SK-N-SH treated with all-trans-retinoic acid at 6 μM for 48 hours (cell line): ENCODE measurements at regions not wholly inside any gene's neighbourhood (a gene's known extent, or its start where the extent isn't known, plus 50 kb on each side); places are given as distances from the start of the nearest gene placed in this dataset.

ENCODE experiments used
- ATAC-seq: fragments of 200-7000 bp; cut with Tn5 transposase; 3 replicates; pipeline ENCODE4 v1.9.1; 2020; ENCODE audit warnings: mild to moderate bottlenecking, moderate library complexity
- ARNTL ChIP-seq: fragments of 450-650 bp; formaldehyde crosslinking; IDR thresholded peaks from 2 replicates; pipeline ENCODE4 v1.5.0; 2020; ENCODE audit warnings: low read depth, mild to moderate bottlenecking, moderate library complexity, borderline replicate concordance
- BACH2 ChIP-seq: fragments of 250-450 bp; sonication (Bioruptor Pico); IDR thresholded peaks from 2 replicates; pipeline ENCODE4 v1.9.0; 2021; ENCODE audit warnings: mild to moderate bottlenecking, borderline replicate concordance
- CREB5 ChIP-seq: fragments of 250-450 bp; sonication (Bioruptor Pico); IDR thresholded peaks from 2 replicates; pipeline ENCODE4 v1.5.1; 2020; ENCODE audit warnings: low read depth, mild to moderate bottlenecking, moderate library complexity
- CSDC2 ChIP-seq: fragments of 250-450 bp; sonication (Bioruptor Pico); IDR thresholded peaks from 2 replicates; pipeline ENCODE4 v1.5.0; 2020; ENCODE audit warnings: mild to moderate bottlenecking, moderate library complexity
- CSRNP3 ChIP-seq: fragments of 250-450 bp; sonication (Bioruptor Pico); IDR thresholded peaks from 2 replicates; pipeline ENCODE4 v1.5.1; 2021; ENCODE audit warnings: mild to moderate bottlenecking, moderate library complexity
- ESRRG ChIP-seq: fragments of 250-450 bp; sonication (Bioruptor Pico); IDR thresholded peaks from 2 replicates; pipeline ENCODE4 v1.6.1; 2021; ENCODE audit warnings: mild to moderate bottlenecking
- GLIS3 ChIP-seq: fragments of 250-450 bp; sonication (Bioruptor Pico); IDR thresholded peaks from 2 replicates; pipeline ENCODE4 v1.5.0; 2020; ENCODE audit warnings: mild to moderate bottlenecking, moderate library complexity
- ISL1 ChIP-seq: fragments of 250-450 bp; sonication (Bioruptor Pico); IDR thresholded peaks from 2 replicates; pipeline ENCODE4 v2.1.2; 2022; ENCODE audit warnings: mild to moderate bottlenecking, moderate library complexity
- OSR1 ChIP-seq: fragments of 250-450 bp; sonication (Bioruptor Pico); IDR thresholded peaks from 2 replicates; pipeline ENCODE4 v1.8.0; 2022; ENCODE audit warnings: moderate library complexity, mild to moderate bottlenecking, inconsistent platforms
- PATZ1 ChIP-seq: fragments of 250-450 bp; sonication (Bioruptor Pico); IDR thresholded peaks from 2 replicates; pipeline ENCODE4 v1.8.0; 2020; ENCODE audit warnings: mild to moderate bottlenecking, moderate library complexity, borderline replicate concordance
- POU6F1 ChIP-seq: fragments of 250-450 bp; sonication (Bioruptor Pico); IDR thresholded peaks from 2 replicates; pipeline ENCODE4 v1.8.0; 2021; ENCODE audit warnings: low read depth, mild to moderate bottlenecking, moderate library complexity, borderline replicate concordance
- PPARA ChIP-seq: fragments of 250-450 bp; sonication (Bioruptor Pico); IDR thresholded peaks from 2 replicates; pipeline ENCODE4 v1.5.0; 2020; ENCODE audit warnings: mild to moderate bottlenecking, borderline replicate concordance
- SNAI2 ChIP-seq: fragments of 250-450 bp; sonication (Bioruptor Pico); IDR thresholded peaks from 2 replicates; pipeline ENCODE4 v1.5.0; 2020; ENCODE audit warnings: mild to moderate bottlenecking, moderate library complexity
- TCF4 ChIP-seq: fragments of 250-450 bp; sonication (Bioruptor Pico); IDR thresholded peaks from 2 replicates; pipeline ENCODE4 v1.8.0; 2021; ENCODE audit warnings: mild to moderate bottlenecking, moderate library complexity, borderline replicate concordance
- ZC3H10 ChIP-seq: fragments of 250-450 bp; sonication (Bioruptor Pico); IDR thresholded peaks from 2 replicates; pipeline ENCODE4 v1.5.1; 2021; ENCODE audit warnings: mild to moderate bottlenecking, moderate library complexity
- ZFP3 ChIP-seq: fragments of 250-450 bp; sonication (Bioruptor Pico); IDR thresholded peaks from 2 replicates; pipeline ENCODE4 v1.5.0; 2020; ENCODE audit warnings: mild to moderate bottlenecking, moderate library complexity
- ZFP30 ChIP-seq: fragments of 450-650 bp; formaldehyde crosslinking; IDR thresholded peaks from 2 replicates; pipeline ENCODE4 v1.5.0; 2022; ENCODE audit warnings: mild to moderate bottlenecking, moderate library complexity
- ZNF565 ChIP-seq: fragments of 450-650 bp; formaldehyde crosslinking; conservative IDR thresholded peaks from 2 replicates; pipeline ENCODE4 v1.5.0; 2020; ENCODE audit warnings: low read depth, mild to moderate bottlenecking, moderate library complexity
- ZNF70 ChIP-seq: fragments of 450-650 bp; formaldehyde crosslinking; IDR thresholded peaks from 2 replicates; pipeline ENCODE4 v1.5.0; 2020; ENCODE audit warnings: mild to moderate bottlenecking, moderate library complexity
- ZNF8 ChIP-seq: fragments of 450-650 bp; formaldehyde crosslinking; IDR thresholded peaks from 2 replicates; pipeline ENCODE4 v1.5.0; 2020; ENCODE audit warnings: mild to moderate bottlenecking, moderate library complexity

- TF ChIP-seq BACH2 = no peak
- no peak for TF ChIP-seq CSRNP3 (CRISPR knock-in tag)
- TF ChIP-seq ZNF8 (CRISPR knock-in tag) = no peak
- no peak for TF ChIP-seq ZNF565 (CRISPR knock-in tag)
- no peak for TF ChIP-seq ZNF70 (CRISPR knock-in tag)
- no peak for TF ChIP-seq TCF4
- no peak for TF ChIP-seq PATZ1 (CRISPR knock-in tag)
- TF ChIP-seq, all 23 proteins: peak for 0
- no peak for ATAC-seq
These were observed 271.4 kb downstream of the BTG1 start for GRCh38 chr12:91874086-91874865.

GRCh38 chr12:91871751-91872150, 273.9 kb downstream of the BTG1 start:
- no peak for ATAC-seq
- TF ChIP-seq ZC3H10 (CRISPR knock-in tag) (no peak), CSDC2 (CRISPR knock-in tag) (no peak), TCF4 (no peak), ZNF8 (CRISPR knock-in tag) (no peak), ARNTL (CRISPR knock-in tag) (no peak), PPARA (CRISPR knock-in tag) (no peak), ISL1 (no peak), OSR1 (no peak), ESRRG (CRISPR knock-in tag) (no peak), CSRNP3 (CRISPR knock-in tag) (no peak), GLIS3 (CRISPR knock-in tag) (no peak), SNAI2 (CRISPR knock-in tag) (no peak), CREB5 (no peak)
- TF ChIP-seq, all 23 proteins: peak for 0

GRCh38 chr12:91870872-91871707, 274.6 kb downstream of the BTG1 start:
- TF ChIP-seq ZFP30 (no peak), PATZ1 (CRISPR knock-in tag) (no peak), SNAI2 (CRISPR knock-in tag) (no peak), ZC3H10 (CRISPR knock-in tag) (no peak), TCF4 (no peak), POU6F1 (CRISPR knock-in tag) (no peak), ZFP3 (no peak), OSR1 (no peak), GLIS3 (CRISPR knock-in tag) (no peak)
- TF ChIP-seq, all 23 proteins: peak for 0

More at GRCh38 chr12:91870872-91871707, 274.6 kb downstream of the BTG1 start:
- no peak for ATAC-seq
